HepG2 (cell line): ENCODE measurements at regions not wholly inside any gene's neighbourhood (a gene's known extent, or its start where the extent isn't known, plus 50 kb on each side); places are given as distances from the start of the nearest gene placed in this dataset.
"Not testable (repeated sequence)": the region's sequence is repeated elsewhere in the genome, so short reads cannot be mapped to it uniquely, and the experiment has no call there.

Experiments
- ATAC-seq: fragments of 200-7000 bp; cut with Tn5 transposase; 3 replicates; pipeline ENCODE4 v1.9.1; 2020; ENCODE audit warnings: mild to moderate bottlenecking, moderate library complexity
- BruUV-seq: library from RNA; stranded (reverse); fragments of 400-500 nt; replicated peaks from 2 replicates; lab custom pipeline; 2021; lab: Mats Ljungman, UMichigan
- CTCF ChIA-PET: fragments of 300-600 bp; formaldehyde crosslinking; extraction: SDS; loops from one replicate; lab custom pipeline; 2021; ENCODE audit warnings: low total read pairs, inconsistent platforms, low intra/inter-chr PET ratio; lab: Yijun Ruan, JAX
- POLR2A ChIA-PET: fragments of 350-600 bp; sonication (Branson Sonifier 250); formaldehyde crosslinking; loops from one replicate; lab custom pipeline; 2020; ENCODE audit warnings: antibody characterized with exemption, inconsistent platforms; lab: Yijun Ruan, JAX
- DNase-seq: peaks from one replicate; pipeline ENCODE4 v3.0.0-alpha.2; 2015; ENCODE audit warnings: low spot score
- FAIRE-seq: peaks from 3 replicates; lab custom pipeline; 2011; peaks lifted over from hg19 to GRCh38; lab: Jason Lieb, UNC
- H2AFZ ChIP-seq: one replicate; pipeline ENCODE4 v1.6.1; 2011; ENCODE audit warnings: low read length, inconsistent platforms
- H3K27ac ChIP-seq: fragments of 300-600 bp; 3 replicates; pipeline ENCODE4 v1.8.0; 2011; ENCODE audit warnings: mixed run types, mild to moderate bottlenecking, mixed read lengths, low read length, inconsistent platforms; ENCODE audit not compliant: insufficient read depth; ENCODE audit errors: extremely low read length
- H3K27me3 ChIP-seq, 2 experiments: fragments of 200-600 bp in 1 of 2; 2 replicates in 1 of 2; 3 replicates in 1 of 2; pipeline versions ENCODE4 v1.6.0 to v1.8.0; 2011; ENCODE audit warnings: low read length in 2 of 2, mild to moderate bottlenecking in 2 of 2, moderate library complexity in 2 of 2, inconsistent platforms in 1 of 2; ENCODE audit not compliant: insufficient read depth in 2 of 2, control insufficient read depth in 1 of 2
- H3K36me3 ChIP-seq, 2 experiments: fragments of 200-600 bp in 1 of 2; replicated peaks in 1 of 2; 2 replicates in 1 of 2; 3 replicates in 1 of 2; pipeline versions ENCODE4 v1.5.1 to v1.8.0; 2011; ENCODE audit warnings: low read length in 2 of 2, inconsistent platforms in 1 of 2; ENCODE audit not compliant: insufficient read depth in 2 of 2, control insufficient read depth in 1 of 2
- H3K4me1 ChIP-seq: 2 replicates; pipeline ENCODE4 v1.5.1; 2012; ENCODE audit warnings: low read length, inconsistent platforms; ENCODE audit not compliant: insufficient read depth
- H3K4me2 ChIP-seq: 2 replicates; pipeline ENCODE4 v1.6.0; 2011; ENCODE audit warnings: low read depth, low read length, inconsistent platforms
- H3K4me3 ChIP-seq, 3 experiments: fragments of 200-600 bp in 1 of 3; sonication (generic), shearing (Covaris generic) in 1 of 3; replicated peaks in 1 of 3; 2 replicates each; pipeline ENCODE4 v1.5.1; 2011 to 2016; ENCODE audit warnings: low read length in 3 of 3, inconsistent platforms in 2 of 3, low read depth in 2 of 3, mild to moderate bottlenecking in 2 of 3, control low read depth in 1 of 3, mixed read lengths in 1 of 3; ENCODE audit not compliant: insufficient read depth in 1 of 3
- H3K79me2 ChIP-seq: one replicate; pipeline ENCODE4 v1.6.1; 2011; ENCODE audit warnings: low read length, inconsistent platforms; ENCODE audit not compliant: insufficient read depth
- H3K9ac ChIP-seq: 2 replicates; pipeline ENCODE4 v1.6.0; 2011; ENCODE audit warnings: mild to moderate bottlenecking, low read depth, low read length, inconsistent platforms; ENCODE audit not compliant: insufficient read depth
- H3K9me3 ChIP-seq: 2 replicates; pipeline ENCODE4 v1.5.1; 2012; ENCODE audit warnings: mild to moderate bottlenecking, low read length
- H4K20me1 ChIP-seq: 2 replicates; pipeline ENCODE4 v1.6.0; 2011; ENCODE audit warnings: inconsistent platforms, mild to moderate bottlenecking, low read length, moderate library complexity; ENCODE audit not compliant: insufficient read depth
- ETV6 ChIP-seq: sonication (generic); formaldehyde crosslinking; conservative IDR thresholded peaks from 2 replicates; pipeline ENCODE4 v1.4.0; 2020; ENCODE audit warnings: missing genetic modification reagents
- HIVEP1 ChIP-seq: sonication (generic); formaldehyde crosslinking; IDR thresholded peaks from 2 replicates; pipeline ENCODE4 v1.4.0; 2020; ENCODE audit warnings: mild to moderate bottlenecking, missing genetic modification reagents
- HNRNPK ChIP-seq: fragments of 200-400 bp; formaldehyde crosslinking; IDR thresholded peaks from 2 replicates; pipeline ENCODE4 v1.6.1; 2018; ENCODE audit warnings: low read length, low read depth, moderate library complexity, mild to moderate bottlenecking; ENCODE audit not compliant: poor library complexity, severe bottlenecking
- ISL2 ChIP-seq: sonication (generic); formaldehyde crosslinking; IDR thresholded peaks from 2 replicates; pipeline ENCODE4 v1.5.0; 2020; ENCODE audit warnings: missing genetic modification reagents
- NAIF1 ChIP-seq: sonication (generic); formaldehyde crosslinking; IDR thresholded peaks from 2 replicates; pipeline ENCODE4 v1.5.0; 2020; ENCODE audit warnings: mild to moderate bottlenecking, missing genetic modification reagents, borderline replicate concordance
- STAT6 ChIP-seq: sonication (generic); formaldehyde crosslinking; IDR thresholded peaks from 2 replicates; pipeline ENCODE4 v1.4.0; 2020; ENCODE audit warnings: missing genetic modification reagents, mild to moderate bottlenecking, borderline replicate concordance
- ZMYM2 ChIP-seq: sonication (generic); formaldehyde crosslinking; IDR thresholded peaks from 2 replicates; pipeline ENCODE4 v1.8.0; 2022; ENCODE audit warnings: mild to moderate bottlenecking, missing genetic modification reagents
- ZNF136 ChIP-seq: sonication (generic); formaldehyde crosslinking; IDR thresholded peaks from 2 replicates; pipeline ENCODE4 v1.8.1; 2022; ENCODE audit warnings: low read depth, mild to moderate bottlenecking, moderate library complexity, missing genetic modification reagents
- ZNF619 ChIP-seq: sonication (generic); formaldehyde crosslinking; IDR thresholded peaks from 2 replicates; pipeline ENCODE4 v1.4.0; 2020; ENCODE audit warnings: mild to moderate bottlenecking, missing genetic modification reagents
- ZSCAN9 ChIP-seq: IDR thresholded peaks from 2 replicates; pipeline ENCODE4 v1.6.1; 2016; ENCODE audit warnings: borderline replicate concordance
- WGBS: methylation state at CpG from one replicate; pipeline ENCODE4 v1.1.6; 2017; ENCODE audit warnings: low lambda C conversion rate; 5-methylcytosine and 5-hydroxymethylcytosine counted together
- in situ Hi-C: cut with HindIII; loops from 2 replicates; pipeline ENCODE4 v1.10.0; 2017; ENCODE audit warnings: low pct_unique_long_range_greater_than_20kb; ENCODE audit not compliant: extremely low pct_ligation_motif_present
- intact Hi-C: fragments of 100-400 bp; cut with micrococcal nuclease; formaldehyde crosslinking; loops from one replicate; pipeline ENCODE4 v1.10.0; 2022; ENCODE audit not compliant: unreplicated experiment

GRCh38 chrY:21039811-21040210 is 283.9 kb downstream of the RPS4Y2 start (continued):
- TF ChIP-seq ZMYM2 (CRISPR knock-in tag) (no peak), ZSCAN9 (CRISPR knock-in tag) (no peak), ZNF136 (CRISPR knock-in tag) (no peak), HIVEP1 (CRISPR knock-in tag) (no peak), ISL2 (no peak), NAIF1 (CRISPR knock-in tag) (no peak), ETV6 (CRISPR knock-in tag) (no peak)

- H3K4me3 ChIP-seq, H4K20me1 ChIP-seq, intact Hi-C loops, CTCF ChIA-PET, H3K36me3 ChIP-seq, H2AFZ ChIP-seq, H3K4me1 ChIP-seq, H3K79me2 ChIP-seq, in situ Hi-C loops, H3K9ac ChIP-seq, BruUV-seq, ATAC-seq, POLR2A ChIA-PET, H3K9me3 ChIP-seq, H3K27ac ChIP-seq, H3K4me2 ChIP-seq, H3K27me3 ChIP-seq, FAIRE-seq, DNase-seq: not testable (repeated sequence)
- 0% methylated on average over 1 of the region's 1 CpG for WGBS
These were observed 284.8 kb downstream of the RPS4Y2 start for GRCh38 chrY:21040711-21041110.

DNA sequence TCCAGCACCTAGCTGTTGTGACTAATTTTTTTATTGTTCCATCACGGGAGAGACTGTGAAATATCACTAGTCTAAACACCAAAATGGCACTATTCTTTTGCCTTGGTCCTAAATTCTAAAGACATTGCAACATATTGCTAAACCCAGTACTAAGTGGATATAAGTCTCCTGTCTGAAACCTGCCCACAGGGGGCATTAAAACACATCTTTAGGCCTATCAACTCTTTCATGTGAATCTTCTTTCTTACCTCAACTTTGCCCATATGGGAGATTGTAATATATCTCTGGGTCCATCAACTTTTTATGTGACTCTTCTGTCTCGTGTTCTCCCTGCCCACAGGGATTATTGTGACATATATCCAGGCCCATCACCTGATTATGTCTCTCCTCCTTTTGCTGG is 317.2 kb downstream of the RPS4Y2 start:
- 0% methylated on average over 1 of the region's 2 CpGs for WGBS
- in situ Hi-C loops = no loop called here
- intact Hi-C loops = no loop called here
- ChIA-PET CTCF (no interaction called here), POLR2A (no interaction called here)
- BruUV-seq = no TSS peak
- H3K27ac ChIP-seq = no peak overlapping the region
- H3K4me3 ChIP-seq = no peak overlapping the region
- H4K20me1 ChIP-seq = no peaks in the 10 kb centered on the region
- H3K79me2 ChIP-seq = no peaks in the 10 kb centered on the region
- H3K4me1 ChIP-seq = no peaks in the 10 kb centered on the region
- no peaks in the 10 kb centered on the region for H3K36me3 ChIP-seq
- no peak overlapping the region for H3K9ac ChIP-seq
- no peak for FAIRE-seq
- no peaks in the 10 kb centered on the region for H3K27me3 ChIP-seq
- peaks cover 60% of the 10 kb centered on the region for H3K9me3 ChIP-seq
- no peak overlapping the region for H3K4me2 ChIP-seq
- DNase-seq = no peak
- ATAC-seq = no peak
- H2AFZ ChIP-seq = no peak overlapping the region
- no peak for TF ChIP-seq HNRNPK
- TF ChIP-seq ZNF619 (CRISPR knock-in tag) = no peak
- TF ChIP-seq STAT6 (CRISPR knock-in tag) = no peak
